Common myeloid progenitor, CD34-positive (primary cell): ENCODE measurements at regions not wholly inside any gene's neighbourhood (a gene's known extent, or its start where the extent isn't known, plus 50 kb on each side); places are given as distances from the start of the nearest gene placed in this dataset.
A peak's percentile ranks its signal among the peaks of the same experiment; 100 is the strongest.

ENCODE experiments used
- CTCF ChIA-PET: fragments of 350-600 bp; sonication (Branson Sonifier 250); formaldehyde crosslinking; loops from one replicate; lab custom pipeline; 2021; ENCODE audit warnings: antibody characterized with exemption; lab: Charles Lee
- POLR2A ChIA-PET: fragments of 350-600 bp; sonication (Branson Sonifier 250); formaldehyde crosslinking; loops from one replicate; lab custom pipeline; 2021; ENCODE audit warnings: antibody characterized with exemption; lab: Charles Lee
- DNase-seq, 3 donors: peaks; one replicate each; pipeline versions ENCODE4 v3.0.0 to v3.0.0-alpha.2; 2013
- H3K27ac ChIP-seq, 2 experiments: 1 replicate in 1 of 2; 2 replicates in 1 of 2; pipeline ENCODE4 v1.7.0; 2013; ENCODE audit warnings: inconsistent platforms in 2 of 2, low read length in 2 of 2, mild to moderate bottlenecking in 2 of 2, low read depth in 1 of 2, moderate library complexity in 1 of 2; ENCODE audit not compliant: severe bottlenecking in 2 of 2, insufficient read depth in 1 of 2, poor library complexity in 1 of 2
- H3K27me3 ChIP-seq, 5 experiments: replicated peaks in 2 of 5; 1 replicate in 3 of 5; 2 replicates in 2 of 5; pipeline versions ENCODE4 v1.6.1 to v1.7.0; 2013; ENCODE audit warnings: low read length in 4 of 5, mild to moderate bottlenecking in 2 of 5, moderate library complexity in 2 of 5, inconsistent platforms in 1 of 5; ENCODE audit not compliant: insufficient read depth in 5 of 5, control insufficient read depth in 4 of 5
- H3K36me3 ChIP-seq, 4 experiments: 1 replicate in 2 of 4; 2 replicates in 2 of 4; pipeline versions ENCODE4 v1.6.1 to v1.7.0; 2013; ENCODE audit warnings: low read length in 3 of 4, control low read depth in 1 of 4, mild to moderate bottlenecking in 1 of 4; ENCODE audit not compliant: control insufficient read depth in 4 of 4, insufficient read depth in 4 of 4
- H3K4me1 ChIP-seq, 4 experiments: 1 replicate in 3 of 4; 2 replicates in 1 of 4; pipeline versions ENCODE4 v1.6.1 to v1.7.1; 2013; ENCODE audit warnings: low read length in 3 of 4, mild to moderate bottlenecking in 3 of 4, control low read depth in 1 of 4, inconsistent platforms in 1 of 4, moderate library complexity in 1 of 4; ENCODE audit not compliant: control insufficient read depth in 4 of 4, insufficient read depth in 4 of 4; ENCODE audit errors: control extremely low read depth in 1 of 4
- H3K4me3 ChIP-seq, 7 experiments: 1 replicate in 4 of 7; 2 replicates in 3 of 7; pipeline versions ENCODE4 v1.5.1 to v1.7.0; 2013; ENCODE audit warnings: mild to moderate bottlenecking in 7 of 7, low read length in 6 of 7, moderate library complexity in 6 of 7, inconsistent platforms in 2 of 7, low read depth in 2 of 7, control low read depth in 1 of 7; ENCODE audit not compliant: insufficient read depth in 4 of 7, control insufficient read depth in 1 of 7; ENCODE audit errors: extremely low read depth in 1 of 7
- H3K9me3 ChIP-seq, 5 experiments: 1 replicate in 4 of 5; 2 replicates in 1 of 5; pipeline versions ENCODE4 v1.6.1 to v1.7.1; 2013; ENCODE audit warnings: low read length in 4 of 5, mild to moderate bottlenecking in 2 of 5, inconsistent platforms in 1 of 5, low read depth in 1 of 5, moderate library complexity in 1 of 5; ENCODE audit not compliant: control insufficient read depth in 4 of 5, insufficient read depth in 2 of 5; ENCODE audit errors: control extremely low read depth in 1 of 5
- WGBS: methylation state at CpG from one replicate; pipeline ENCODE4 v1.1.5; 2013; ENCODE audit not compliant: insufficient coverage; 5-methylcytosine and 5-hydroxymethylcytosine counted together

- DNase-seq, result no peak
- POLR2A ChIA-PET, result no interaction called here
- CTCF ChIA-PET, result interaction anchor here (0.8 to 1.1 kb wide), 2 partner anchors 9 to 21 kb away, joined by 3 read pairs; no protein-coding TSS in a partner anchor
Measured at GRCh38 chr16:79926451-79927205, 326.1 kb upstream of the MAF start.

GRCh38 chr16:79923431-79923830, 322.9 kb upstream of the MAF start:
- H3K27me3 ChIP-seq, result no peaks in the 10 kb centered on the region
- H3K27ac ChIP-seq, result no peak overlapping the region
- H3K9me3 ChIP-seq, result no peaks in the 10 kb centered on the region
- no peak for DNase-seq
- CTCF ChIA-PET, result no interaction called here
- POLR2A ChIA-PET, result no interaction called here
- WGBS, result no CpG with 5 or more reads among the region's 3 CpGs
- no peaks in the 10 kb centered on the region for H3K4me1 ChIP-seq
- no peak overlapping the region for H3K4me3 ChIP-seq
- no peaks in the 10 kb centered on the region for H3K36me3 ChIP-seq

More at GRCh38 chr16:79926451-79927205, 326.1 kb upstream of the MAF start:
- Histone ChIP-seq H3K4me1 (no peaks in the 10 kb centered on the region), H3K36me3 (no peaks in the 10 kb centered on the region), H3K9me3 (no peaks in the 10 kb centered on the region), H3K27ac (no peak overlapping the region), H3K4me3 (no peak overlapping the region), H3K27me3 (no peaks in the 10 kb centered on the region)
- 93% methylated on average over 10 of the region's 11 CpGs for WGBS

GRCh38 chr16:79920685-79921084, 320.1 kb upstream of the MAF start:
- CTCF ChIA-PET, result no interaction called here
- H3K4me1 ChIP-seq, result no peaks in the 10 kb centered on the region
- no peak overlapping the region for H3K4me3 ChIP-seq
- H3K27me3 ChIP-seq, result no peaks in the 10 kb centered on the region
- WGBS, result 100% methylated on average over 2 of the region's 3 CpGs
- DNase-seq, result no peak
- POLR2A ChIA-PET, result no interaction called here
- H3K9me3 ChIP-seq, result no peaks in the 10 kb centered on the region
- H3K27ac ChIP-seq, result no peak overlapping the region
- H3K36me3 ChIP-seq, result no peaks in the 10 kb centered on the region

GRCh38 chr16:79918916-79919315, 318.4 kb upstream of the MAF start:
- DNase-seq, result no peak
- ChIA-PET POLR2A (no interaction called here), CTCF (interaction anchor here (0.5 to 1.7 kb wide), 2 partner anchors 13 to 176 kb away, joined by 3 to 5 read pairs; no protein-coding TSS in a partner anchor)
- Histone ChIP-seq H3K4me3 (no peak overlapping the region), H3K36me3 (no peaks in the 10 kb centered on the region), H3K27ac (no peak overlapping the region), H3K9me3 (no peaks in the 10 kb centered on the region), H3K4me1 (peaks cover 0 to 8% (median 0%) of the 10 kb centered on the region in 4 experiments), H3K27me3 (no peaks in the 10 kb centered on the region)
- 90% methylated on average over 1 of the region's 3 CpGs for WGBS

GRCh38 chr16:79915761-79916160, 315.2 kb upstream of the MAF start:
- Histone ChIP-seq H3K27ac (no peak overlapping the region), H3K9me3 (no peaks in the 10 kb centered on the region), H3K4me3 (no peak overlapping the region), H3K27me3 (no peaks in the 10 kb centered on the region), H3K36me3 (no peaks in the 10 kb centered on the region), H3K4me1 (peaks cover 0 to 8% (median 0%) of the 10 kb centered on the region in 4 experiments)
- ChIA-PET POLR2A (no interaction called here), CTCF (no interaction called here)
- no peak for DNase-seq

- Histone ChIP-seq H3K36me3 (no peaks in the 10 kb centered on the region), H3K27ac (no peak overlapping the region), H3K4me3 (no peak overlapping the region), H3K9me3 (no peaks in the 10 kb centered on the region), H3K27me3 (no peaks in the 10 kb centered on the region), H3K4me1 (peaks cover 0 to 8% (median 0%) of the 10 kb centered on the region in 4 experiments)
- peak in 2 of 3 donors; percentile 7 to 19 for DNase-seq
- ChIA-PET CTCF (no interaction called here), POLR2A (no interaction called here)
- WGBS, result 100% methylated on average over 4 of the region's 5 CpGs
Measured at GRCh38 chr16:79914961-79915720, 314.6 kb upstream of the MAF start.
